NCI-H1105 treated with DMSO at 0.1 percent for 48 hours (cell line): ENCODE measurements at regions not wholly inside any gene's neighbourhood (a gene's known extent, or its start where the extent isn't known, plus 50 kb on each side); places are given as distances from the start of the nearest gene placed in this dataset.
A peak's percentile ranks its signal among the peaks of the same experiment; 100 is the strongest.
"Not testable (repeated sequence)": the region's sequence is repeated elsewhere in the genome, so short reads cannot be mapped to it uniquely, and the experiment has no call there.

Source experiments
- DNase-seq: peaks from one replicate; lab custom pipeline; 2025; lab: John Stamatoyannopoulos, UW

DNA sequence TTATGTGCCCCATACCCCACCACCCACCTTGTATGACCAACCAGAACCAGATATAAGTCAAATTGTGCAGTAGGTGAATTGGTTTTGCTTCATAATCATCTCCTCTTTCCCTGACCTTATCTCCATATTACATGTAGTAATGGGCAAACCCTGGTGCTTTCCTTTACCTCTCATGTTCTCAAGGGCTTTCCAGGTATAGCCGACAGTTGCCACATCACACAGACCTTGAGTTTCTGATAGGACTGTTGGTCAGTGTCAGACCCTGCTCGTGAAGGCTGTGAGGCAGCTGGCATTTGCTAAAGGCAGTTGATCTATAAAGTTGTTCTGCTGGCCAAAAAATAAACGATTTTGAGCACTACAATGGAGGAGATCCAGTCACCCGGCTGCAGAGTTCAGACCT lies 145.9 kb downstream of the ALX1 start:
- no peak for DNase-seq

DNA sequence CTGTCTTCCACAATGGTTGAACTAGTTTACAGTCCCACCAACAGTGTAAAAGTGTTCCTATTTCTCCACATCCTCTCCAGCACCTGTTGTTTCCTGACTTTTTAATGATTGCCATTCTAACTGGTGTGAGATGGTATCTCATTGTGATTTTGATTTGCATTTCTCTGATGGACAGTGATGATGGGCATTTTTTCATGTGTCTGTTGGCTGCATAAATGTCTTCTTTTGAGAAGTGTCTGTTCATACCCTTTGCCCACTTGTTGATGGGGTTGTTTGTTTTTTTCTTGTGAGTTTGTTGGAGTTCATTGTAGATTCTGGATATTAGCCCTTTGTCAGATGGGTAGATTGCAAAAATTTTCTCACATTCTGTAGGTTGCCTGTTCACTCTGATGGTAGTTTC lies 153.1 kb downstream of the ALX1 start:
- DNase-seq: not testable (repeated sequence)

DNA sequence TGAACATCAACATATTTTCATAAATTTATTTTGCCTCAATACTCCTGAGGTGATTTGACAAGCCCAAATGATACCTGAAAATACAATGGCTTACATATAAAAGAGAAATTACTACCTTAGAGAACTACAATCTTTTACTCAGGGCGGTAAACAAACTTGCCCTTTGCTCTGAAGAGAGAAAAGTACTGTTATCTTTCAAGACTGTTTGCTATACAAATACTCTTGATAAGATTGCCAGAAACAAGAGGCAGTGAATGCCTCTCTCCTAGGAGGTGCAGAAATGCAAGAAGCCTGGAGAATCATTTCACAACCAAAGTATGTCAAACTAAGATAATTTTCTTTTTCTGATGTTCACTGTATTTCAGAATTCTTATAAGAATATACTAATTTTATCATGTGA lies 160.3 kb downstream of the ALX1 start:
- no peak for DNase-seq

DNA sequence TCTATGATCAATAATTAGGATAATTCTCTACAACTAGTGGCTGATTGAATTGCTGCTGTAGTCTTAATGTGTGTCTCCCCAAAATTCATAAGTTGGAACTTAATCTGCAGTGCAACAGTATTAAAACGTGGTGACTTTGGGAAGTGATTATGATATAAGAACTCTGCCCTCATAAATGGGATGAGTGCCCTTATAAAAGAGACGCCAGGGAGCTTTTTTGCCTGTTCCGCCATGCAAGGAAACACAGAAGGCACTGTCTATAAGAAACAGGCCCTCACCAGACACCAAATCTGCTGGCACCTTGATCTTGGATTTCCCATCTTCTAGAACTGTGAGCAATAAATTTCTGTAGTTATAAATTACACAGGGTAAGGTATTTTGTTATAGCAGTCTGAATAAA lies 161.0 kb downstream of the ALX1 start:
- DNase-seq: no peak

DNA sequence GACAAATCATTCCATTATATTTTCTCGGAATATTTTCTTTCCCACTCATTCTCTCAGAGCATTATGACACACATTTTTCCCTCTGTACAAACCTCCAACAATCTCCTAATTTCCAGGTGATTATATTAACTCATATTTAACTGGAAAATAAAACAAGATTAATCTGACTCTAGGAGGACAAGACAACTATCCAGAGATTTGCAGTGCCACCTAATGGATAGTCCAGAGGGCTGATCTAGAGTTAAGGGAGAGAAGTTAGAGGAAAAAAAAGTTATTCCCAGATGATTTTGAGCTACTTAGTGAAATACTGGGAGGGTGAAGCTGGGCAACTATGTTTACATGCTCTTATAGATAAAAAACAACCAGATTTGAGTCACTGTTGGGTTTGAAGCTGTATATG lies 161.7 kb downstream of the ALX1 start:
- peak; percentile 12 for DNase-seq

DNA sequence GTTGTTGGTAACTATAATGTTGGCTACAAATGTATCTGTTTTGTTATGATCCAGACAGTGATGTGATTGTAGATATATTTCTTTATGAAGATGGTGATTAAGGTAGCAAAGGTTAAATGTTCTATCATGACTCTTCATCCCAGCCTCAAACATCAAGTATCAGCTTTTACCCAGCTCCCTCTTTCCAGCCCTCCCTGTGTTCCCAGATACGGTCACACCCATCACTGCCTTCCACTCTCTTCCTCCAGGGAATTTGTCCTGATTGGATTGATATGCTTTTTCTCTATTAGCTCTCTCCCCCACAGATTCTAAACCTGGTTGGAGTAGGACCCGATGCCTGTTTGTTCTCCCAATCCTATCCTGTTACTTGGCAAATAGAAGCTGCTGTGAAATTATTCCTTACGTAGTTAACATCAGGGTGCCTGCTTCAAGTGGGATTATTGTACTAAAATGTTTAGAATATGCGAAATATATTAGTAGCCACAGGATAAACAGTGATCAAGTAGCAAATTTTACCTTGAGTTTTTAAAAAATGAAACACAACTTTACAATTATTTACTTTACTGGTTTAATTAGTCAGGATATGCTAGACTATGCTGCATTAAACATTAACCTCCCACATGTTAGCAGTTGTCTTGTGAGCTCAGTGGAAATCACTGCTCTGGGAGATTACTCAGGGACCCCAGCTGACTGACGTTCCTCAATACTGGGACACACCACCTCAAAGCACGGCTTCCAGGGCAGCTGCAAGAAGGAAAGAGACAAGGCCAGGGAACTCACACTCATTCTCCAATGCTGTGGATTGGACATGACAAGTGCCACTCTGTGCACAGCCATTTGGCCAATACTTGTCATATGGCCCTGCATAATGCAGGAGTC lies 165.3 kb downstream of the ALX1 start:
- no peak for DNase-seq

DNA sequence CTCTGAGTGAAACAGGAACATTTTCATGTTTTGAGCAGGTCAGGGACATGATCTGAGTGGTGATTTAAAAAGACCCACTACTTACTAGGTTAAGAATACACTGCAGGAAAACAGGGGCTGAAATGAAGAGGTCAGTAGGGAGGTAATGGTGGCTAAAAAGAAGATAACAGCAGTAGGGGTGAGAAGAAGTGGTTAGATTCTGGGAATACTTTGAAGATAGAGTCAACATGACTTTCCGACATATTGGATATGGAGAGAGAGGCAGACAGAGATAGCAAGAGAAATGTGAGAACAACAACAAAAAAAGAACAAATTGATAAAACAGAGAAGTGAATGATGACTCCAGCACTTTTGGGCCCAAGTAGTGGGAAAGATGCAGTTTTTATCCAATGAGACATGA lies 168.0 kb downstream of the ALX1 start:
- no peak for DNase-seq

DNA sequence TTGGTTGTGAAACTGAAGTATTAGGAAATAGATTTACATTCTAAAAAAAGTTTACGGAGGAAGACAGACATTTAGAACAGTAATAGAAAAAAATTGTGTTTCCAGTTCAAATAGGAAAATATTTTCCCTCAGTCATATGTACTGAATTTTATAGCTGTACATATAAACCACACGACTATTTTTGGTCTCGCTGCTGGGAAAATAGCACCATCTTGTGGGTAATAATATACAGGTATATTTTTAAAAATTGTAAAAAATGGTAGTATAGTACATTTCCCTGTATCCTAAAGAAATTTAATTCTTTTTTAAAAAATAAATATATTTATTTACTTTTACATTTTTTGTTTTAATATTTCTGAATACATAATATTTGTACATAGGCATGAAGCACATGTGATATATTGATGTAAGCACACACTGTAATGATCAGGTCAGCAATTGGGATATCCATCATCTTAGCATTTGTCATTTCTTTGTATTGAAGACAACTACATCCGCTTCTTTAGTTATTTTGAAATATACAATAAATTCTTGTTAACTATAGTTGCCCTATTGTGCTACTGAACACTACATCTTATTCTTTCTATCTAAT lies 168.6 kb downstream of the ALX1 start:
- DNase-seq: peak; percentile 35

DNA sequence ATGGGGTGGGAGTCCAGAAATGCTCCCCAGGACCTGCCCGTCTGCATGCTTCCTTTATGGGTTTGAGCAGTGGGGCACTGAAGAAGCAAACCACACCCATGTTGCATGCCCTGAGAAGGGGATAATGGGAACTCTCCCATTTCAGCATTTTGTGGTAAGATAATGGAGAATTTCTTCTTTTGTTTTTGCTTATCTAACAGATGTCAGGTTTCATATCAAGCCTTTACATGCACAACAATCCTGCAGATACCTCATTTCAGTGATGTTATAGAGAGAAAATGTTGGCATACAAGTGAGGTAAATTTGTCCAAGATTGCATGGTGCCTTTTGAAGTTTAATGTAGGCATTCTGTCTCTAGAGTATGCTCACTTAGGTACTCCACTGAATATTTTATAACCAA lies 177.0 kb downstream of the ALX1 start:
- no peak for DNase-seq

DNA sequence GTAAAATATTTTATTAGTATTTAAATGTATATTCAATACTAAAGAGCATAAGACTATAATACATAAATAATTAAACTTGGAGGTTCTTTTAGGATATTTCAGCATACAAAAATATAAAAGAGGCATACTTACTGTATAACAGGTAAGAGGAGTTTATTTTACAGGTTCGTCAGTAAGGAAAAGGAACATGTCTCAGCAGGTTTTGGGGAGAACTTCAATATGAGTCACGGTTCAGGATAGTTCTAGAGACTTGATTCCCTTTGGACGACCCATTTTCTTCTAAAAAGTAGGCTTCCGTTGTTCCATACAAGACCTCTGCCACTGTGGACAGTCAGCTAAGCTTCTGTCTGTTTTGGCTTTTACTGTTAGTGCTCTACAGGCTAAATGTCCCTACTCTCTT lies 181.1 kb downstream of the ALX1 start:
- no peak for DNase-seq

DNA sequence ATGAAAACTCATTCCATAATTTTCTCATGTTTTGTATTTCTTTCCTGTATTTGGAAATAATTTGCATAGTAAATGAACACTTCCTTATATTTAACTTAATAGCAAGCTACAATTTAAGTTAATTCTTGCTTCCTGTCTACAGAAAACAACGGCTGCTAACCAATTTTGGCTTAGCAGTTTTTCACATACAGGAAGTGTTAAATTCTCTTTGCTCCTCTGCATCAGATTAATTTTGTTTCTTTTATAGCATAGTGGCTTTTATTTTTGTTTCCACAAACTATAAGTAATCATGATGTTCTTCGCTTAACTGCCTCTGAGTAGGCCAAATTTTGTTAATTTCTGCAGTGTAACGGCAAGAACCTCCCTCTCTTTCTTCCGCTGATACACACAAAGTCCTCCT lies 182.9 kb downstream of the ALX1 start:
- no peak for DNase-seq

DNA sequence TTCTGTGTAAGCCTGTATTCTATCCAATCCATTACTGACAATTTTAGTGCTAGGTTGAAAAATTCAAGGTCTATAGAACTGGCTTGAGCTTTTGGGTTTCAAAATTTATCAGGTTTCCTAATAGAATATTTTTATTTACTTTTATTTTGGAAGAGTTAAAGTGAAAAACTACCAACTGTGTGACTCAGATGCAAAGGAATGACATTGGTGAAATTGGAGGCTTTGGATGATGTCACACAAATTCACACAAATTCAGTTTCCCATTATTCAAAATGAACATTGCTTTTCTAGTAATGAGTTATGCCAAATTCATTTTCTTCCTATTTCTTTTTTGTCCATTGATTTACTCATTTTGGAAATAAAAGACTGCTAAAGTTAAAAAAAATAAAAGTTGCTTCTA lies 186.9 kb downstream of the ALX1 start:
- DNase-seq: no peak

DNA sequence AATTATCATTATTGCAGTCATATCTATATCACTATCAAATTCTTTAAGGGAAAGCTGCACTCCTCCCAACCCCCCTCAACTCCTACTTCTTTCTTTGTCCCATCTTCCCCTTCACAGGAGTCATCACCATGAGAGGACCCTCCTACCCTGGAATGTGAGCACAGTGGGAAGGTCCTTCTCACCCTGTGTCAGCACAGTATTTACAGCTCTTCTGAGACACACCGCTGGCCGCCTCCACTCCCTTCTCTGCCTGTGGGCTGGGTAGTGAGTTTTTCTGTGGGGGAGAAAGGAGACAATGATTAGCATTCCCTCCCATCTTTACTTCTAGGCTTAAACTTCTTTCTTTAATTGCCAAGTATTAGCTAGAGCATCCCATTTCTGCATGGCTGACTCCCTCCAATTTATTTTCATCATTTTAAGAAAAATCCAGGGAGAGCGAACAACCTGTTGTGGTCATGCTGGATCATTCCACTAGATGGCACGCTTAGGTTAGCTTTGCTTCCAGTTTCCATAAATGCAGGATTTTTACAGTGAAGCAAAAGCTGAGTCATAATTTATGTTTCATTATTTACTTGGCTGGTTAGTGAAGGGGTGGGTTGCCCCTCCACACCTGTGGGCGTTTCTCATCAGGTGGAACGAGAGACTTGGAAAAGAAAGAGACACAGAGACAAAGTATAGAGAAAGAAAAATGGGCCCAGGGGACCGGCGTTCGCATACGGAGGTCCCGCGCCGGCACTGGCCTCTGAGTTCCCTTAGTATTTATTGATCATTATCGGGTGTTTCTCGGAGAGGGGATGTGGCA lies 188.5 kb downstream of the ALX1 start:
- DNase-seq: peak; percentile 47

DNA sequence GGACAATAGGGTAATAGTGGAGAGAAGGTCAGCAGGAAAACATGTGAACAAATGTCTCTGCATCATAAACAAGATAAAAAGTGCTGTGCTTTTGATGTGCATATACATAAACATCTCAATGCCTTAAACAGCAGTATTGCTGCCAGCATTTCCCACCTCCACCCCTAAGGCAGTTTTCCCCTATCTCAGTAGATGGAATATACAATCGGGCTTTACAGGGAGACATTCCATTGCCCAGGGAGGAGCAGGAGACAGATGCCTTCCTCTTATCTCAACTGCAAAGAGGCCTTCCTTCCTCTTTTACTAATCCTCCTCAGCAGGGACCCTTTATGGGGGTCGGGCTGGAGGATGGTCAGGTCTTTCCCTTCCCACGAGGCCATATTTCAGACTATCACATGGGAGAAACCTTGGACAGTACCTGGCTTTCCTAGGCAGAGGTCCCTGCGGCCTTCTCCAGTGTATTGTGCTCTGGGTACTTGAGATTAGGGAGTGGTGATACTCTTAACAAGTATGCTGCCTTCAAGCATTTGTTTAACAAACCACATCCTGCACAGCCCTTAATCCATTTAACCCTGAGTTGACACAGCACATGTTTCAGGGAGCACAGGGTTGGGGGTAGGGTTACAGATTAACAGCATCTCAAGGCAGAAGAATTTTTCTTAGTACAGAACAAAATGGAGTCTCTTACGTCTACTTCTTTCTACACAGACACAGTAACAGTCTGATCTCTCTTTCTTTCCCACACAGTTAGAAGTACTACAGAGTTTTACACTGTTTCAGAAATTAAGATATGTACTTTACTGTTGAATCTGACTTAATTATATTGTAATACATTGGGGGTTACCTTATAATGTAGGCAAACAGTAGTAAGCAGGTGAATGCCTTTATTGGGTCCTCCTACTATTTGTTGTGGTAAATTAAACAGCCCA lies 189.4 kb downstream of the ALX1 start:
- DNase-seq: not testable (repeated sequence)

DNA sequence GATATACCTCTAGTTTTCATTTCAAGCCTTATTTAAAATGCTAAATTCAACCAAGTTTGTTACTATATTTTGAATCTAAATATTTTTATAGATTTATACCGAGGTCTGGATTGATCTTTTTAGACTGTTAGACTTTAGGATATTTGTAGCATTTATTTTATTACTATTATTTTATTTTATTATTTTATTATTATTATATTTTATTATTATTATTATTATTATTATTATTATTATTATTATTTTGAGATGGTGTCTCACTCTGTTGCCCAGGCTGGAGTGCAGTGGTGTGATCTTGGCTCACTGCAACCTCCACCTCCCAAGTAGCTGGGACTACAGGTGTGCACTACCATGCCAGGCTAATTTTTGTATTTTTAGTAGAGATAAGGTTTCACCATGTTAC lies 195.3 kb downstream of the ALX1 start:
- DNase-seq: not testable (repeated sequence)

DNA sequence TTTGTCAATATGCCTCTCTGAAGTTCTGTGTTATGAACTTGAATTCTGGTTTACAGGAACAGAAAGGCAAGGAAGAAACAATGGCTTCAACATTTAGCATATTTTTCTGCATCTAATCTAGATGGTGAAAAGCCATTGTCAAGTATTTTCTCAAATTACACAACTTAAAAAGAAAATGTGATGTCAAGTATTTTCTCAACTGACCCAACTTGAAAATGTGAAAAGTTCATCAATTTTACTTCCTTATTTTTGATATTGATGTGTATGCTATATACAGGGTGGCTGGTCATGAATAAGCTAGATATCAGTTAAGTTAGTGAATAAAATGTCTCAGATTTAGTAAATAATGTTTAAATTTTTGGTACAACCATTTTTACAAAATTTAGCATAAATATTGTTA lies 196.7 kb downstream of the ALX1 start:
- DNase-seq: no peak

DNA sequence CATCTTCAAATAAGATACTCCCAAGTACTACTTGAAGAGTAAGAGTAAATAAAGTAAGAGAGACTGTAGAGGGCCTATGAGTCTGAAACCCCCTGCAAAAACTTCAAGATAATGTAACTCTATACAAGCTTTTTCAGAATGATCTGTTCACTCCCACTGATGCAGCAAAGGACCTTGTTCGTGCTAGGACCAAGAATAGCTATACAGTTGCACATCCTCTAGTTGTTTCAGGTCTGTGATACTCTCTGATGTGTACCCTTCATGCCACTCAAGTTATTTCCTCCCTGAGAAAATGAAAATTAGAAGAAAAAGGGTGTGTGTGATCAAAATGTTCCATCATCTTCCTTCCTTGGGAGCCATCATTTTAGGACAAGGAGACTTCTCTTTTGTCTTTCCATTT lies 204.4 kb downstream of the ALX1 start:
- no peak for DNase-seq

DNA sequence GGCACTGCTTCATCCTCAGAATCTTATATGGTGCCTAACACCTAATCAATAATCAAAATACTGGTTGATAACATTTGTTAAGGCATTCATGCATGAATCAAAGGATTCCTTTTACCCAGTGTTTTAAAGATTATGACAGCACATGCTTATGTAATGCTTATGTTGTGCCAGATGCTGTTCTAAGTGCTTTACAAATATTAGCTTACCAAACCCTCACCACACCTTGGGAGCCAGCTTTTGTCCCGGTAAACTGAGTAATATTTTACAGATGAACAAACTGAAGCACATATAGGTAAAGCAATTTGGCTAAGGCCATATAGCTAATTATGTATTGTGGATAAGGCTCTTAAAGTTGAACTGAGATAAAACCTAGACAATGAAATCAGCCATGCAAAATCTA lies 209.2 kb downstream of the ALX1 start:
- DNase-seq: peak; percentile 68

DNA sequence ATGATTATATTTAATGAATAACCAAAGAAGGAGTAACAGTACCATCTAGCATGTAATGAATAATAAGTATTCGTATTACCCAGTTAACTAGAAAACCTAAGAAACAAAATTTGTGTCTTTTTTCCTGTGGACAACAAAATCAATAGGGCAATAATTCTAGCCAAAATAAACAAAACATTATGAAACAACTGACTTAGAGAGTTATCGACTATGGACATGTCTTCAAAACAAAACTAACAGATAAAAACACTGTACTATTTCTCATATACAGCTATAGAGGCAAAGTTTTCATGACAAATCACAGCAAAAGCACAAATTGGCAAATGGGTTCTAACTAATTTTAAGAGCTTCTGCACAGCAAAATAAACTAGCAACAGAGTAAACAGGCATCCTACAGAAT lies 224.1 kb downstream of the ALX1 start:
- no peak for DNase-seq

DNA sequence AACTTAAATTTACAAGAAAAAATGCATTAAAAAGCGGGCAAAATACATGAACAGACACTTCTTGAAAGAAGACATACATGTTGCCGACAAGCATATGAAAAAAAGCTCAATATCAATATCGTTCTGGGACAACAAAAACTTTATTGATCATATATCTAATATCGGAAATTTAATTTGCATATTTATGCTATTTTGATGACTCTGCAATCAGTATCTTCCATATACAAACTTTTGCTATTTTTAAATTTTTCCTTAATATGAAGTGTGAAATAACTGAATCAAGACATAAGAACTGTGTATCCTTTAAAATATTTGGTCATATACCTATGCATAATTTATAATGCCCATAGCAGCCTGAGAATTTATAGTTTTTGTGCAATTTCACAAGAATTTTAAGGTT lies 224.6 kb downstream of the ALX1 start:
- DNase-seq: no peak

DNA sequence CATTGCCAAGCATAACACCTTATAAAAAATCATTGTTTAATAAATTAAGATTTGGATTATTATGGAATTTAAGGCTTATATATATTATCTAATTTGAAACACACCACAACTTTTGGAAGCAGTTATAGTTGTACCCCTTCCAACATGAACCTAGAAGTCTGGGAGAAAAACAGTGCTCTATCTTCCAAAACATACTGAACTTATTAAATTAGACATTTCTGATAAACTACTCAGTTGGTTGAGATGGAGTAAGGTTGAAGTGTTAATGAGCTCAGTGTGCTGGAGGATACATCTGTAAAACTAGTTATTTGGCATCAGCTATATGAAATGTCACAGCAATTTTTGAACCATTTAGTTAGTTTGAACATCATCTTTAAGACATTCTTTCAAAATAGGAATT lies 227.4 kb downstream of the ALX1 start:
- DNase-seq: no peak
